Keratinocyte (primary cell): ENCODE measurements at regions not wholly inside any gene's neighbourhood (a gene's known extent, or its start where the extent isn't known, plus 50 kb on each side); places are given as distances from the start of the nearest gene placed in this dataset.

Experiments
- DNase-seq: peaks from one replicate; pipeline ENCODE4 v3.0.0-alpha.2; 2011; ENCODE audit warnings: low read depth, missing footprints, low spot score
- FAIRE-seq: peaks from 2 replicates; lab custom pipeline; 2011; peaks lifted over from hg19 to GRCh38; lab: Jason Lieb, UNC
- H2AFZ ChIP-seq: 2 replicates; pipeline ENCODE4 v1.6.0; 2012; ENCODE audit warnings: low read length, control low read depth, inconsistent platforms; ENCODE audit not compliant: control insufficient read depth
- H3K27ac ChIP-seq: 2 replicates; pipeline ENCODE4 v1.5.1; 2011; ENCODE audit warnings: low read length; ENCODE audit not compliant: control insufficient read depth, insufficient read depth
- H3K27me3 ChIP-seq: 3 replicates; pipeline ENCODE4 v1.6.0; 2011; ENCODE audit warnings: low read length; ENCODE audit not compliant: control insufficient read depth, insufficient read depth; ENCODE audit errors: extremely low read depth
- H3K36me3 ChIP-seq, 2 experiments: 2 replicates in 1 of 2; 3 replicates in 1 of 2; pipeline ENCODE4 v1.5.1; 2011; ENCODE audit warnings: low read length in 2 of 2, mild to moderate bottlenecking in 1 of 2; ENCODE audit not compliant: control insufficient read depth in 2 of 2, insufficient read depth in 2 of 2; ENCODE audit errors: extremely low read depth in 1 of 2
- H3K4me1 ChIP-seq: 3 replicates; pipeline ENCODE4 v1.5.1; 2011; ENCODE audit warnings: low read length; ENCODE audit not compliant: control insufficient read depth, insufficient read depth; ENCODE audit errors: extremely low read depth
- H3K4me2 ChIP-seq: 3 replicates; pipeline ENCODE4 v1.6.0; 2011; ENCODE audit warnings: low read depth, low read length; ENCODE audit not compliant: control insufficient read depth, insufficient read depth; ENCODE audit errors: extremely low read depth
- H3K4me3 ChIP-seq, 3 experiments: fragments of 200-600 bp in 1 of 3; sonication (generic) in 1 of 3; 2 replicates in 2 of 3; 3 replicates in 1 of 3; pipeline ENCODE4 v1.5.1; 2011 to 2016; ENCODE audit warnings: low read length in 3 of 3, mild to moderate bottlenecking in 3 of 3, control low read depth in 2 of 3, inconsistent platforms in 1 of 3, low read depth in 1 of 3, mixed read lengths in 1 of 3, mixed run types in 1 of 3, moderate library complexity in 1 of 3; ENCODE audit not compliant: control insufficient read depth in 2 of 3, insufficient read depth in 2 of 3; ENCODE audit errors: extremely low read depth in 1 of 3
- H3K79me2 ChIP-seq: 2 replicates; pipeline ENCODE4 v1.6.0; 2012; ENCODE audit warnings: low read length; ENCODE audit not compliant: control insufficient read depth, insufficient read depth
- H3K9ac ChIP-seq: 3 replicates; pipeline ENCODE4 v1.6.0; 2011; ENCODE audit warnings: low read length; ENCODE audit not compliant: control insufficient read depth, insufficient read depth; ENCODE audit errors: extremely low read depth
- H3K9me1 ChIP-seq: 3 replicates; pipeline ENCODE4 v1.6.0; 2011; ENCODE audit warnings: low read length; ENCODE audit not compliant: control insufficient read depth, insufficient read depth; ENCODE audit errors: extremely low read depth
- H3K9me3 ChIP-seq: 2 replicates; pipeline ENCODE4 v1.5.1; 2012; ENCODE audit warnings: low read depth, low read length; ENCODE audit not compliant: control insufficient read depth
- H4K20me1 ChIP-seq: 3 replicates; pipeline ENCODE4 v1.6.0; 2011; ENCODE audit warnings: low read length; ENCODE audit not compliant: control insufficient read depth, insufficient read depth; ENCODE audit errors: extremely low read depth
- CTCF ChIP-seq, 3 experiments: IDR thresholded peaks in 1 of 3; conservative IDR thresholded peaks in 1 of 3; optimal IDR thresholded peaks in 1 of 3; 2 replicates in 2 of 3; 3 replicates in 1 of 3; pipeline versions ENCODE3 to v1.5.1; 2011; ENCODE audit warnings: low read length in 3 of 3, mild to moderate bottlenecking in 3 of 3, moderate library complexity in 2 of 3, control low read depth in 1 of 3, inconsistent platforms in 1 of 3; ENCODE audit not compliant: insufficient read depth in 2 of 3; ENCODE audit errors: extremely low read depth in 1 of 3
- EZH2 ChIP-seq: IDR thresholded peaks from one replicate; pipeline ENCODE4 v1.6.1; 2012; ENCODE audit warnings: inconsistent platforms, mild to moderate bottlenecking, low read length, moderate library complexity
- dilution Hi-C: fragments of 300-500 bp; cut with MboI; formaldehyde crosslinking; loops from one replicate; pipeline ENCODE4 v1.7.0; 2020; ENCODE audit warnings: low sequenced_read_pairs; ENCODE audit not compliant: extremely low pct_ligation_motif_present

DNA sequence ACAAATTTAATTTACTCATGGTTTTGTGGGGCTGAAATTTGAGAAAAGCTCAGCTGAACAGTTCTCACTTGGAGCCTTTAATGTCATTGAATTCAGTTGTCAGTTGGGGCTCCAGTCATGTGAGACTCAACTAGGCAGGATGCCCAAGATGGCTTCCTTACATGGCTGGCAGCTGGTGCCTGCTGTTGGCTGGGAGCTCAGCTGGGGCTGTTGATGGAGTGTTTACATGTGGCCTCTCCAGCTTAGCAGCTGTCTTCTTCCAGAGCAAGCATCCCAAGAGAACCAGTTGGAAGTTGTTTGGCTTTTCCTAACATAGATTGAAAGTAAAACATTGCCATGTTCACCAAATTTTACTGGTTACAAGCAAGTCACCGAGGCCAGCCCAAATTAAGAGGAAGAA lies 81.8 kb upstream of the KCNA3 start:
- dilution Hi-C loops = no loop called here
- no peak for FAIRE-seq

DNA sequence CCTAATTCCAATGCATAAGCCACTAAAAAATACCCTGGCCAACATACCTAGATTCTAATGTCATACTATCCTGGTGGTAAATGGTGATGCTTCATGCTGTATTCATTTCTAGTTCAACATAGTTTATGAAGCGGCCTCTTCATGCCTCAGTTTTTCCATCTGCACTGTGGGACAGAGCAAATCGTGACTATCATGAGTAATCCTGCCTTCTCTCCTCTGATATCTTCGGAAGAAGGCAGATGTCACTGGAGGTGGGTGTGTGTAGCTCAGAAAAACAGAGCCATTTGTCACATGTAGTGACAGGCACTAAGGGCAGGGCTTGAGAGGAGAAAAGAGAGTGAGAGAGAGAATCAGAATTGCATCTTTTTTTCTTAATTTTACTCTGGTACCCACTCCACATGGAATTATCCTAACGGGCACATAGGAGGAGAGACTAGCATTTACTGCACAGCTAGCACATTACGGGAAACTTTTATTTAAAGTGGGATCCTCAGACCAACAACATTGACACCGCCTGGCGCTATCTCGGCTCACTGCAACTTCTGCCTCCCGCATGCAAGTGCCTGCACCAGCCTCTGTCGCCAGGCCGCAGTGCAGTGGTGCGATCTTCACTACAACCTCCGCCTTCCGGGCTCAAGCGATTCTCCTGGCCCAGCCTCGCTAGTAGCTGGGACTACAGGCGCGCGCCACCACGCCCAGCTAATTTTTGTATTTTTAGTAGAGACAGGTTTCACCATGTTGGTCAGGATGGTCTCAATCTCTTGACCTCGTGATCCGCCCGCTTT lies 78.4 kb upstream of the KCNA3 start:
- Histone ChIP-seq H4K20me1 (no peaks in the 10 kb centered on the region), H3K27me3 (peaks cover 3% of the 10 kb centered on the region), H3K27ac (no peak overlapping the region), H3K4me3 (no peak overlapping the region), H3K9ac (no peak overlapping the region), H3K36me3 (no peaks in the 10 kb centered on the region), H3K9me3 (no peaks in the 10 kb centered on the region), H3K4me2 (no peak overlapping the region), H3K9me1 (no peaks in the 10 kb centered on the region), H2AFZ (no peak overlapping the region), H3K79me2 (no peaks in the 10 kb centered on the region), H3K4me1 (no peaks in the 10 kb centered on the region)
- DNase-seq (no peak), FAIRE-seq (no peak)
- dilution Hi-C loops = no loop called here
- no peak for TF ChIP-seq EZH2
- TF ChIP-seq CTCF (optimal IDR thresholded peaks at IDR 0.05 in 1 of 3, IDR thresholded peaks at IDR 0.05 in 1 of 3, conservative IDR thresholded peaks at IDR 0.05 in 1 of 3; ENCODE audit: extremely low read depth in 1 of 3, insufficient read depth in 2 of 3, low read length in 3 of 3) = no peak

More for the DNA sequence above, 81.8 kb upstream of the KCNA3 start:
- H2AFZ ChIP-seq = no peak overlapping the region
- no peak overlapping the region for H3K4me2 ChIP-seq
- H3K27me3 ChIP-seq = peaks cover 4% of the 10 kb centered on the region
- DNase-seq = no peak
- no peaks in the 10 kb centered on the region for H3K79me2 ChIP-seq
- H3K9ac ChIP-seq = no peak overlapping the region
- H3K27ac ChIP-seq = no peak overlapping the region
- no peaks in the 10 kb centered on the region for H3K36me3 ChIP-seq
- no peak overlapping the region for H3K4me3 ChIP-seq
- H3K9me3 ChIP-seq = no peaks in the 10 kb centered on the region
- TF ChIP-seq CTCF (optimal IDR thresholded peaks at IDR 0.05 in 1 of 3, IDR thresholded peaks at IDR 0.05 in 1 of 3, conservative IDR thresholded peaks at IDR 0.05 in 1 of 3; ENCODE audit: extremely low read depth in 1 of 3, insufficient read depth in 2 of 3, low read length in 3 of 3) (no peak), EZH2 (no peak)
- no peaks in the 10 kb centered on the region for H4K20me1 ChIP-seq
- no peaks in the 10 kb centered on the region for H3K4me1 ChIP-seq
- H3K9me1 ChIP-seq = no peaks in the 10 kb centered on the region
